ENCODE measurements at regions not wholly inside any gene's neighbourhood (a gene's known extent, or its start where the extent isn't known, plus 50 kb on each side); places are given as distances from the start of the nearest gene placed in this dataset.

DNA sequence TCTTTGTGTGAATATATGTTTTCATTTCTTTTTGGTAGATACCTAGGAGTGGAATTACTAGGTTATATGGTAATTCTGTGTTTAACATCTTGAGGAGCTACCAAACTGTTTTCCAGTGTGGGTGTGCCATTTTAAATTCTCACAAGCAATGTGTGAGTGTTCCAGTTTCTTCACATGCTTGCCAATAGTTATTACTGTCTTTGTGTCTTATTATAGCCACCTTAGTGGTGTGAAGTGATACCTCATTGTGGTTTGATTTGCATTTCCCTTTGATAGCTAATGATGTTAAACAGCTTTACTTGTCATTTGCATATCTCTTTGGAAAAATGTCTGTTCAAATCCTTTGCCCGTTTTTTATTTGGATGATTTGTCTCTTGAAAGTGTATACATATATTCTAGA, 513.0 kb downstream of the TMEM38B start:
- no peak for DNase-seq (ENCODE audit: extremely low spot score, unreplicated experiment)
- H3K9me3 Mint-ChIP-seq (ENCODE audit: unreplicated experiment) = peaks cover 11% of the 10 kb centered on the region
- H3K4me3 Mint-ChIP-seq (ENCODE audit: unreplicated experiment) = no peak overlapping the region
- TF ChIP-seq, protein P1, sequence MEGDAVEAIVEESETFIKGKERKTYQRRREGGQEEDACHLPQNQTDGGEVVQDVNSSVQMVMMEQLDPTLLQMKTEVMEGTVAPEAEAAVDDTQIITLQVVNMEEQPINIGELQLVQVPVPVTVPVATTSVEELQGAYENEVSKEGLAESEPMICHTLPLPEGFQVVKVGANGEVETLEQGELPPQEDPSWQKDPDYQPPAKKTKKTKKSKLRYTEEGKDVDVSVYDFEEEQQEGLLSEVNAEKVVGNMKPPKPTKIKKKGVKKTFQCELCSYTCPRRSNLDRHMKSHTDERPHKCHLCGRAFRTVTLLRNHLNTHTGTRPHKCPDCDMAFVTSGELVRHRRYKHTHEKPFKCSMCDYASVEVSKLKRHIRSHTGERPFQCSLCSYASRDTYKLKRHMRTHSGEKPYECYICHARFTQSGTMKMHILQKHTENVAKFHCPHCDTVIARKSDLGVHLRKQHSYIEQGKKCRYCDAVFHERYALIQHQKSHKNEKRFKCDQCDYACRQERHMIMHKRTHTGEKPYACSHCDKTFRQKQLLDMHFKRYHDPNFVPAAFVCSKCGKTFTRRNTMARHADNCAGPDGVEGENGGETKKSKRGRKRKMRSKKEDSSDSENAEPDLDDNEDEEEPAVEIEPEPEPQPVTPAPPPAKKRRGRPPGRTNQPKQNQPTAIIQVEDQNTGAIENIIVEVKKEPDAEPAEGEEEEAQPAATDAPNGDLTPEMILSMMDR (IDR thresholded peaks at IDR 0.05) = no peak
- no peaks in the 10 kb centered on the region for H3K36me3 Mint-ChIP-seq (ENCODE audit: unreplicated experiment)
- peaks cover 2% of the 10 kb centered on the region for H3K27me3 Mint-ChIP-seq (ENCODE audit: unreplicated experiment)
- H3K4me1 Mint-ChIP-seq (ENCODE audit: unreplicated experiment) = no peaks in the 10 kb centered on the region
- no peak overlapping the region for H3K27ac Mint-ChIP-seq (ENCODE audit: unreplicated experiment)

DNA sequence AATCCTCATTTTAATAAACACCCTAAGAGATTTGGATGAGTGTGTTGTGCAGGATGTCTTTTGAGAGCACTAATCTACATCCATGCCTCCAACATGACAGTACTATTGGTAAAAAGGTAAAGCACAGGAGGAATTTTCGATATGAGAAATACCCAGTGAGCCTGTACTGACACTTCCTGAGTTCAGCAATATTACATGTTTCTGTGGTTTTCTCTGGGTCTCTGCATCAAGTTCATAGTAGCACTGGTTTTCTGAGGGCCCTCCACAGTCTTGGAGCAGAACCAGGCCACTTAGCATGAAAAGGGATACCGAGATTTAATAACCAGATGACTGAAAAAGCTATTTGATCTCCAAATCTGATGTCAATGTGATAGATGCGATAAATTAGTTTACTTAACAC, 524.1 kb downstream of the TMEM38B start:
- Mint-ChIP-seq H3K27me3 (ENCODE audit: unreplicated experiment) (peaks cover 5% of the 10 kb centered on the region), H3K36me3 (ENCODE audit: unreplicated experiment) (no peaks in the 10 kb centered on the region), H3K9me3 (ENCODE audit: unreplicated experiment) (no peaks in the 10 kb centered on the region), H3K27ac (ENCODE audit: unreplicated experiment) (no peak overlapping the region), H3K4me3 (ENCODE audit: unreplicated experiment) (no peak overlapping the region), H3K4me1 (ENCODE audit: unreplicated experiment) (no peaks in the 10 kb centered on the region)
- TF ChIP-seq, protein P1 (IDR thresholded peaks at IDR 0.05) = no peak
- no peak for DNase-seq (ENCODE audit: extremely low spot score, unreplicated experiment)

DNA sequence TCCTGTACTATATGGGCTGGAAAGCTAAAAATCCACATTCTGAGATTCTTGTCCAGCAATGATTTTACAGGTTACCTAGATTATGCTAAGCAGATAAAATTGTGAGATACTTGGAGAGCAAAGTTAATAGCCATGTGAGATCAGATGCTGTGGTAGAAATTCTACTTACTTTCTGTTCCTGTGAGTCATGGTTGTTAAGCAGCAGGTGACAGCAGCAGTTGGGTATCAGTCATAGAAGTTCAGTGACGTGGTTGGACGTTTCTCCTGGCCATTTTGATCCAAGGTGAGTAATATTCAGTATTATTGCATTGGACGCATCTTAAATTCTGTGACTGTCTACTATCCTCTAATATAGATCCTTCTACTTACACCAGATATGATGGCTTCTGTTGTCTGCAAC, 524.5 kb downstream of the TMEM38B start:
- H3K4me3 Mint-ChIP-seq (ENCODE audit: unreplicated experiment) = no peak overlapping the region
- no peak overlapping the region for H3K27ac Mint-ChIP-seq (ENCODE audit: unreplicated experiment)
- H3K9me3 Mint-ChIP-seq (ENCODE audit: unreplicated experiment) = no peaks in the 10 kb centered on the region
- H3K36me3 Mint-ChIP-seq (ENCODE audit: unreplicated experiment) = no peaks in the 10 kb centered on the region
- peaks cover 5% of the 10 kb centered on the region for H3K27me3 Mint-ChIP-seq (ENCODE audit: unreplicated experiment)
- TF ChIP-seq, protein P1 (IDR thresholded peaks at IDR 0.05) = no peak
- no peaks in the 10 kb centered on the region for H3K4me1 Mint-ChIP-seq (ENCODE audit: unreplicated experiment)
- DNase-seq (ENCODE audit: extremely low spot score, unreplicated experiment) = no peak

DNA sequence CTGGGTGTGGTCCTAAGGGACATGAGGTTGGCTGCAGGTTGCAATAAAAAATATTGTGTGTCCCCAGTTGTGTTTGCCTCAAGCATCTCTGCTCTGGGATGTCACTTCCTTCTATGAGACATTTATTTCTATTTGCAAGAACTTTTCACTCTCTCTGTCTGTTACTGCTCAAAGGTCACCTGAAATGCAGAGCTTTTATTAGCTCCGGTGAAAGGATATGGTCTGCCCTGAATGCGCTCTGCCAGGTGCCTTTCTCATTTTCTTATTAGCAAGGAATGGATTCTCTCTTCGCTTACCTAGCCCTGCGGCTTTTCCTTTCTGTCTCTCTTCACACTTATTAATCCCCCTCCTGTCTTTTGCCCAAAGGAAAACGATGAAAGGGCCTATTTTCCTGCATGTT, 526.1 kb downstream of the TMEM38B start:
- H3K27me3 Mint-ChIP-seq (ENCODE audit: unreplicated experiment) = peaks cover 5% of the 10 kb centered on the region
- TF ChIP-seq, protein P1 (IDR thresholded peaks at IDR 0.05) = no peak
- H3K36me3 Mint-ChIP-seq (ENCODE audit: unreplicated experiment) = no peaks in the 10 kb centered on the region
- no peak overlapping the region for H3K27ac Mint-ChIP-seq (ENCODE audit: unreplicated experiment)
- DNase-seq (ENCODE audit: extremely low spot score, unreplicated experiment) = no peak
- H3K4me3 Mint-ChIP-seq (ENCODE audit: unreplicated experiment) = no peak overlapping the region
- H3K4me1 Mint-ChIP-seq (ENCODE audit: unreplicated experiment) = no peaks in the 10 kb centered on the region
- H3K9me3 Mint-ChIP-seq (ENCODE audit: unreplicated experiment) = no peaks in the 10 kb centered on the region

DNA sequence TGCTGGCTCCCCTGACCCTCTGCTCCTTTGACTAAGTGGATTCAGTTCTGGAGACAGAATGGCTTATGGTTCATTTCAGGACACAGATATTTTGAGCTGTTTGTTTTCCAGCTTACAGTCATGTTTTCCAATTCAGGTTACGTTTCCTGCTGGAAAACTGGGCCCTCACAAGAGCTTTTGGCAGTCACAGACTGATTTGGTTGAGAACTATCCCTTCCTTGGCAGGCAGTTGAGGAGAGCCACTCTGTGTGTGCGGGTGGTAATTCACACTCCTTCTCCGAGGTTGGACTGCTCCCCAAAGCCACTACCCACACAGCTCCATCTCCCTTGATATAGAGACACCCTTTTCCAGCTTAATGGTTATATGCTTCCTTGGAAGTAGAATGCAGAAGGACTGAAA, 534.5 kb downstream of the TMEM38B start:
- DNase-seq (ENCODE audit: extremely low spot score, unreplicated experiment) = no peak
- H3K27me3 Mint-ChIP-seq (ENCODE audit: unreplicated experiment) = peaks cover 17% of the 10 kb centered on the region
- no peak overlapping the region for H3K27ac Mint-ChIP-seq (ENCODE audit: unreplicated experiment)
- H3K4me1 Mint-ChIP-seq (ENCODE audit: unreplicated experiment) = no peaks in the 10 kb centered on the region
- H3K36me3 Mint-ChIP-seq (ENCODE audit: unreplicated experiment) = no peaks in the 10 kb centered on the region
- H3K4me3 Mint-ChIP-seq (ENCODE audit: unreplicated experiment) = no peak overlapping the region
- H3K9me3 Mint-ChIP-seq (ENCODE audit: unreplicated experiment) = no peaks in the 10 kb centered on the region
- TF ChIP-seq, protein P1 (IDR thresholded peaks at IDR 0.05) = no peak

All from osteocyte (in vitro differentiated cells).